OCI-LY1 (cell line): ENCODE measurements at regions not wholly inside any gene's neighbourhood (a gene's known extent, or its start where the extent isn't known, plus 50 kb on each side); places are given as distances from the start of the nearest gene placed in this dataset.

ENCODE experiments used
- H2AFZ ChIP-seq: fragments of 200-600 bp; sonication (generic), shearing (Covaris generic); 2 replicates; pipeline ENCODE4 v1.6.0; 2014; ENCODE audit warnings: antibody characterized with exemption, mild to moderate bottlenecking, low read length
- H3F3A ChIP-seq: fragments of 200-600 bp; sonication (generic), shearing (Covaris generic); 2 replicates; pipeline ENCODE4 v1.6.0; 2014; ENCODE audit warnings: mild to moderate bottlenecking, antibody characterized with exemption, low read length, moderate library complexity; ENCODE audit not compliant: insufficient read depth
- H3K27ac ChIP-seq: fragments of 200-600 bp; sonication (generic); 2 replicates; pipeline ENCODE4 v1.5.1; 2014; ENCODE audit warnings: low read length, mixed run types, mild to moderate bottlenecking, low read depth; ENCODE audit not compliant: poor library complexity, severe bottlenecking
- H3K27me3 ChIP-seq: fragments of 200-600 bp; sonication (generic); 2 replicates; pipeline ENCODE4 v1.6.0; 2014; ENCODE audit warnings: antibody characterized with exemption, mild to moderate bottlenecking, low read length, moderate library complexity; ENCODE audit not compliant: insufficient read depth
- H3K36me3 ChIP-seq: fragments of 200-600 bp; sonication (generic); 2 replicates; pipeline ENCODE4 v1.6.1; 2014; ENCODE audit warnings: mild to moderate bottlenecking, antibody characterized with exemption, low read length, moderate library complexity, mixed read lengths; ENCODE audit not compliant: insufficient read depth
- H3K4me1 ChIP-seq: fragments of 200-600 bp; sonication (generic); 2 replicates; pipeline ENCODE4 v1.5.1; 2014; ENCODE audit warnings: mild to moderate bottlenecking, low read length, moderate library complexity; ENCODE audit not compliant: insufficient read depth, severe bottlenecking
- H3K4me2 ChIP-seq: fragments of 200-600 bp; sonication (generic), shearing (Covaris generic); 2 replicates; pipeline ENCODE4 v1.6.1; 2014; ENCODE audit warnings: low read length
- H3K4me3 ChIP-seq: fragments of 200-600 bp; sonication (generic); 2 replicates; pipeline ENCODE4 v1.5.1; 2014; ENCODE audit warnings: low read length, low read depth, mild to moderate bottlenecking, mixed read lengths; ENCODE audit not compliant: poor library complexity, severe bottlenecking
- H3K79me2 ChIP-seq: fragments of 200-600 bp; shearing (Covaris generic); 2 replicates; pipeline ENCODE4 v1.6.1; 2016; ENCODE audit warnings: mixed run types, low read length, mixed read lengths; ENCODE audit not compliant: insufficient read depth
- H3K9ac ChIP-seq: fragments of 200-600 bp; sonication (generic), shearing (Covaris generic); 2 replicates; pipeline ENCODE4 v1.6.1; 2014; ENCODE audit warnings: mild to moderate bottlenecking, low read length, mixed read lengths
- H3K9me2 ChIP-seq: fragments of 200-600 bp; sonication (generic), shearing (Covaris generic); 2 replicates; pipeline ENCODE4 v1.6.1; 2014; ENCODE audit warnings: low read depth, mild to moderate bottlenecking, low read length, mixed read lengths
- H3K9me3 ChIP-seq: fragments of 200-600 bp; shearing (Covaris generic); 2 replicates; pipeline ENCODE4 v1.6.1; 2014; ENCODE audit warnings: low read length, mixed read lengths
- H4K20me1 ChIP-seq: fragments of 200-600 bp; sonication (generic), shearing (Covaris generic); 2 replicates; pipeline ENCODE4 v1.6.0; 2016; ENCODE audit warnings: mild to moderate bottlenecking, low read length; ENCODE audit not compliant: insufficient read depth
- CTCF ChIP-seq: fragments of 200-600 bp; sonication (generic), shearing (Covaris generic); IDR thresholded peaks from 2 replicates; pipeline ENCODE4 v1.5.1; 2017; ENCODE audit warnings: mild to moderate bottlenecking, antibody characterized with exemption, low read length, moderate library complexity, mixed read lengths
- EZH2 ChIP-seq: fragments of 200-600 bp; sonication (generic), shearing (Covaris generic); IDR thresholded peaks from 2 replicates; pipeline ENCODE4 v1.8.0; 2017; ENCODE audit warnings: borderline replicate concordance, mixed run types, mild to moderate bottlenecking, antibody characterized with exemption, low read length, moderate library complexity, mixed read lengths

DNA sequence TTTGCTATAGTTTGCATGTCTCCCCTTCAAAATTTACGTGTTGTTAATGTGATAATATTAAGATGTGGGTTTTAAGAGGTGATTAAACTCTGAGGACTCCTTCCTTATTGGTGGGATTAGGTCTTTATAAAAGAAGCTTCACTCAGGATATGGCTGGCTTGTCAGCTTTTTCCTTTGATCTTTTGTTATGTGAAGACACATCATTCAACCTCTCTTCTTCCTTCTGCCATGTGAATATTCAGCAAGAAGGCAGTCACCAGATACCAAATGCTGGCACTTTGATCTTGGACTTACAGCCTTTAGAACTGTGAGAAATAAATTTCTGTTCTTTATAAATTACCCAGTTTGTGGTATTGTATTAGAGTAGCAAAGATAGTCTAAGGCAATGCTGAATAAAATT, 855.9 kb upstream of the CDH10 start:
- Histone ChIP-seq H3K9ac (no peak overlapping the region), H4K20me1 (no peaks in the 10 kb centered on the region), H3K4me3 (no peak overlapping the region), H3K4me2 (no peak overlapping the region), H3K27ac (no peak overlapping the region), H3K79me2 (no peaks in the 10 kb centered on the region), H3K4me1 (no peaks in the 10 kb centered on the region), H3F3A (no peaks in the 10 kb centered on the region), H3K36me3 (no peaks in the 10 kb centered on the region), H3K9me3 (no peaks in the 10 kb centered on the region), H2AFZ (no peak overlapping the region), H3K27me3 (no peaks in the 10 kb centered on the region), H3K9me2 (no peaks in the 10 kb centered on the region)
- no peak for TF ChIP-seq CTCF
- no peak for TF ChIP-seq EZH2

DNA sequence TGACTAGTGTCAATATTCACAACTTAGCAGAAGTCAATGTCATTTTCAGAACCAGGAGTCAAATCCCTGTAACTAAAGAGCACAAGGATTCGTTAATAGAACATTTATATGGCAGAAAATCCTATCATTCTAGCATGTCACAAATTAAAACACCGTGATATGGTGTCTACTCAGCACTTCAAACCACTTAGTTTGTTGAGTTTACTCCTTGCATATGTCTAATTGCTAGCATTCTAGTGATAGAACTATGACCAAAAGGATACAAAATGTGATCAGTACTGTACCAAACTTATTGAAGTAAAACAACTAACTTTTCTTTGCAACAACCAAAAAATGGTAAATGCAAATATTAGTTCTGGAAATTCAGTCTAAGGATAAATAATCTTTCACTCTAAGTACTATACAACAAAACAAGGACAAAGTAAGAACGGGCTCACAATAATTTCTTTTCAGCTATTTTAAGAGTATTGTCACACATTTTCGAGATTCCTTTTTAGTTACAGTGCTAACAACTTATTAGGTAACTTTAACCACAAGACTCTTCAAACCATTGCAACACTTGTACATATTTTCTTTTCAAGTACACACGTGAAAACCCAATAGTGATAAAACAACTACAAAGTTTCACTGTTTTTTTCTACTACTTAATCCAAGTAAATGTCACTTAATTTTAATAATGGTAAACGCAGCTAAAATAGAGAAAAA, 845.2 kb upstream of the CDH10 start:
- no peak overlapping the region for H3K4me3 ChIP-seq
- H3K36me3 ChIP-seq, result no peaks in the 10 kb centered on the region
- no peak overlapping the region for H3K27ac ChIP-seq
- H3K9ac ChIP-seq, result no peak overlapping the region
- no peaks in the 10 kb centered on the region for H3F3A ChIP-seq
- H3K4me2 ChIP-seq, result no peak overlapping the region
- H3K9me3 ChIP-seq, result no peaks in the 10 kb centered on the region
- H3K9me2 ChIP-seq, result no peaks in the 10 kb centered on the region
- no peak overlapping the region for H2AFZ ChIP-seq
- no peaks in the 10 kb centered on the region for H4K20me1 ChIP-seq
- TF ChIP-seq CTCF (no peak), EZH2 (no peak)
- no peaks in the 10 kb centered on the region for H3K4me1 ChIP-seq
- H3K79me2 ChIP-seq, result no peaks in the 10 kb centered on the region
- no peaks in the 10 kb centered on the region for H3K27me3 ChIP-seq

DNA sequence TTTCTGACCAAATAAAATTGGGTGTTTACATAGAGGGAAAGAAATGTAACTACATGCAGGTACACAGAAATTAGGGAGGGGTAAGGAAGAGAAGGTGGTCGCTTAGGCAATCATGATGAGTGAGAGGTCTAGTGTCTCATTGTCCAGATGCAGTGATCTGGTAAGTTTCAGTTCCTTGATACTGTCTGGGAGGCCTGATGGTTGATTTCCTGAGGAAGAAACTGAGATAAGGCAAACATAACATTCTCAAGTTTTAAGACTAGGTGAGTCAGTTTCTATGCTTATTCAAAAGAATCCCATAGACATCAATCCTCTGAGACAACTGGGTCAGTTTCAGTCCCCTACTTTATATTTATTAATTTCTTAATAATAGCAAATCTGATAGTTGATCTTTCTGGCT, 843.3 kb upstream of the CDH10 start:
- Histone ChIP-seq H3K27me3 (no peaks in the 10 kb centered on the region), H2AFZ (no peak overlapping the region)

More for the DNA sequence above, 843.3 kb upstream of the CDH10 start:
- Histone ChIP-seq H3K9me2 (no peaks in the 10 kb centered on the region), H3K9ac (no peak overlapping the region), H3K4me2 (no peak overlapping the region), H3K36me3 (no peaks in the 10 kb centered on the region), H3F3A (no peaks in the 10 kb centered on the region), H3K4me1 (no peaks in the 10 kb centered on the region), H3K27ac (no peak overlapping the region), H3K4me3 (no peak overlapping the region), H4K20me1 (no peaks in the 10 kb centered on the region), H3K79me2 (no peaks in the 10 kb centered on the region), H3K9me3 (no peaks in the 10 kb centered on the region)
- TF ChIP-seq EZH2 (no peak), CTCF (no peak)
